DND-41 (cell line): ENCODE measurements at regions not wholly inside any gene's neighbourhood (a gene's known extent, or its start where the extent isn't known, plus 50 kb on each side); places are given as distances from the start of the nearest gene placed in this dataset.

Experiments
- CTCF ChIP-seq: IDR thresholded peaks from 2 replicates; pipeline ENCODE4 v1.5.1; 2012; ENCODE audit warnings: borderline replicate concordance, low read length, moderate library complexity, mild to moderate bottlenecking; ENCODE audit not compliant: poor library complexity, severe bottlenecking; ENCODE audit errors: extremely low read depth
- EZH2 ChIP-seq: IDR thresholded peaks from 3 replicates; pipeline ENCODE4 v1.6.1; 2012; ENCODE audit warnings: borderline replicate concordance, low read depth, mild to moderate bottlenecking, moderate library complexity, low read length, inconsistent platforms; ENCODE audit not compliant: severe bottlenecking

- TF ChIP-seq EZH2: no peak
- no peak for TF ChIP-seq CTCF
Measured at GRCh38 chr5:112483704-112484103, 64.6 kb upstream of the EPB41L4A start.
